ENCODE measurements at regions not wholly inside any gene's neighbourhood (a gene's known extent, or its start where the extent isn't known, plus 50 kb on each side); places are given as distances from the start of the nearest gene placed in this dataset.

DNA sequence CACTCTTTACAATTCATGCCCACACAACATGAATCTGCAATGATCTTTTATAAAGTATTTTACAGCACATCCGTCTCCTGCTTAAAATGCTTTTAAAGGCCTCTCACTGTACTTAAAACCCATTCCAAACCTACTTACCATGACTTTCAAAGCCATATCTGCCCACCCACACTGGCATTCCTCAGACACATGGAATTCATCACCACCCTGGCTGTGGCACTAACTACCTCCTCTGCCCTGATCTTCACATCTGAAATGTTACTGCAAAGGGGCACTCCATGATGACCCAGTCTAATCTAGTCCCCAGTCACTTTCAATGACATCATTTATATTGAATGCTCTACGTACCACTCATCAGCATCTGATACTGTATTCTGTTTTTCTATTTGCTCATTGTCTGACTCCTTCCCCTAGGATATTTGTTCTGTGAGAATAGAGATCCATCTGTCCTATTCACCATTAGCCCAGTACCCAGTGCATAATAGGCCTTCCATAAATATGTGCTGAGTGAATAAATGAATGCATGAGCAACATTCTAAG lies 193.2 kb upstream of the KIF2A start:
- POLR2A ChIA-PET: no interaction called here
- Histone ChIP-seq H3K79me2 (ENCODE audit: insufficient read depth) (no peaks in the 10 kb centered on the region), H4K20me1 (ENCODE audit: insufficient read depth) (no peaks in the 10 kb centered on the region), H3K27ac (ENCODE audit: low read depth in 2 of 2, low read length in 1 of 2) (no peak overlapping the region), H3K9me2 (no peaks in the 10 kb centered on the region), H3K36me3 (replicated peaks in 1 of 2; ENCODE audit: control insufficient read depth in 1 of 2, insufficient read depth in 2 of 2, low read length in 1 of 2) (no peaks in the 10 kb centered on the region), H3K4me2 (0 out of 2 replicates have a peak overlapping the region, but pooled peaks have one; percentile 7), H3K27me3 (ENCODE audit: insufficient read depth) (no peaks in the 10 kb centered on the region), H2AFZ (ENCODE audit: low read depth) (no peak overlapping the region), H3K9me3 (no peaks in the 10 kb centered on the region), H3K4me3 (ENCODE audit: low read depth in 2 of 2, low read length in 1 of 2) (no peak overlapping the region), H3K4me1 (ENCODE audit: control insufficient read depth in 1 of 2, insufficient read depth in 2 of 2, low read depth in 1 of 2, low read length in 1 of 2) (no peaks in the 10 kb centered on the region), H3F3A (replicated peaks; ENCODE audit: insufficient read depth) (peaks cover 3% of the 10 kb centered on the region), H3K9ac (no peak overlapping the region)
- 13% methylated on average over 2 of the region's 2 CpGs for WGBS (ENCODE audit: low lambda C conversion rate)
- CTCF ChIA-PET: no interaction called here
- no peak for DNase-seq
- TF ChIP-seq FOSL2 (IDR thresholded peaks at IDR 0.05; ENCODE audit: borderline replicate concordance, low read depth): no peak
- TF ChIP-seq, protein P1, sequence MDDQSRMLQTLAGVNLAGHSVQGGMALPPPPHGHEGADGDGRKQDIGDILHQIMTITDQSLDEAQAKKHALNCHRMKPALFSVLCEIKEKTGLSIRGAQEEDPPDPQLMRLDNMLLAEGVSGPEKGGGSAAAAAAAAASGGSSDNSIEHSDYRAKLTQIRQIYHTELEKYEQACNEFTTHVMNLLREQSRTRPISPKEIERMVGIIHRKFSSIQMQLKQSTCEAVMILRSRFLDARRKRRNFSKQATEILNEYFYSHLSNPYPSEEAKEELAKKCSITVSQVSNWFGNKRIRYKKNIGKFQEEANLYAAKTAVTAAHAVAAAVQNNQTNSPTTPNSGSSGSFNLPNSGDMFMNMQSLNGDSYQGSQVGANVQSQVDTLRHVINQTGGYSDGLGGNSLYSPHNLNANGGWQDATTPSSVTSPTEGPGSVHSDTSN (IDR thresholded peaks at IDR 0.05): peak; percentile 57
- TF ChIP-seq TEAD4 (IDR thresholded peaks at IDR 0.05; ENCODE audit: borderline replicate concordance, insufficient read depth): 0 out of 2 replicates have a peak, but pooled peaks have one; percentile 29
- peak; percentile 79 for TF ChIP-seq TCF12 (IDR thresholded peaks at IDR 0.05)
- TF ChIP-seq, protein P2, sequence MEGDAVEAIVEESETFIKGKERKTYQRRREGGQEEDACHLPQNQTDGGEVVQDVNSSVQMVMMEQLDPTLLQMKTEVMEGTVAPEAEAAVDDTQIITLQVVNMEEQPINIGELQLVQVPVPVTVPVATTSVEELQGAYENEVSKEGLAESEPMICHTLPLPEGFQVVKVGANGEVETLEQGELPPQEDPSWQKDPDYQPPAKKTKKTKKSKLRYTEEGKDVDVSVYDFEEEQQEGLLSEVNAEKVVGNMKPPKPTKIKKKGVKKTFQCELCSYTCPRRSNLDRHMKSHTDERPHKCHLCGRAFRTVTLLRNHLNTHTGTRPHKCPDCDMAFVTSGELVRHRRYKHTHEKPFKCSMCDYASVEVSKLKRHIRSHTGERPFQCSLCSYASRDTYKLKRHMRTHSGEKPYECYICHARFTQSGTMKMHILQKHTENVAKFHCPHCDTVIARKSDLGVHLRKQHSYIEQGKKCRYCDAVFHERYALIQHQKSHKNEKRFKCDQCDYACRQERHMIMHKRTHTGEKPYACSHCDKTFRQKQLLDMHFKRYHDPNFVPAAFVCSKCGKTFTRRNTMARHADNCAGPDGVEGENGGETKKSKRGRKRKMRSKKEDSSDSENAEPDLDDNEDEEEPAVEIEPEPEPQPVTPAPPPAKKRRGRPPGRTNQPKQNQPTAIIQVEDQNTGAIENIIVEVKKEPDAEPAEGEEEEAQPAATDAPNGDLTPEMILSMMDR (IDR thresholded peaks at IDR 0.05): no peak
- TF ChIP-seq, protein P3, sequence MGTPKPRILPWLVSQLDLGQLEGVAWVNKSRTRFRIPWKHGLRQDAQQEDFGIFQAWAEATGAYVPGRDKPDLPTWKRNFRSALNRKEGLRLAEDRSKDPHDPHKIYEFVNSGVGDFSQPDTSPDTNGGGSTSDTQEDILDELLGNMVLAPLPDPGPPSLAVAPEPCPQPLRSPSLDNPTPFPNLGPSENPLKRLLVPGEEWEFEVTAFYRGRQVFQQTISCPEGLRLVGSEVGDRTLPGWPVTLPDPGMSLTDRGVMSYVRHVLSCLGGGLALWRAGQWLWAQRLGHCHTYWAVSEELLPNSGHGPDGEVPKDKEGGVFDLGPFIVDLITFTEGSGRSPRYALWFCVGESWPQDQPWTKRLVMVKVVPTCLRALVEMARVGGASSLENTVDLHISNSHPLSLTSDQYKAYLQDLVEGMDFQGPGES (IDR thresholded peaks at IDR 0.05; ENCODE audit: low read depth, low read length): no peak
- TF ChIP-seq, protein P4, sequence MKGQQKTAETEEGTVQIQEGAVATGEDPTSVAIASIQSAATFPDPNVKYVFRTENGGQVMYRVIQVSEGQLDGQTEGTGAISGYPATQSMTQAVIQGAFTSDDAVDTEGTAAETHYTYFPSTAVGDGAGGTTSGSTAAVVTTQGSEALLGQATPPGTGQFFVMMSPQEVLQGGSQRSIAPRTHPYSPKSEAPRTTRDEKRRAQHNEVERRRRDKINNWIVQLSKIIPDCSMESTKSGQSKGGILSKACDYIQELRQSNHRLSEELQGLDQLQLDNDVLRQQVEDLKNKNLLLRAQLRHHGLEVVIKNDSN (IDR thresholded peaks at IDR 0.05; ENCODE audit: borderline replicate concordance, low read depth): no peak
- peak in 1 of 2 experiments; percentile 33; a peak in 1 of 4 replicates for TF ChIP-seq EP300 (IDR thresholded peaks at IDR 0.05; ENCODE audit: borderline replicate concordance in 1 of 2, low read depth in 1 of 2, low read length in 1 of 2)
- TF ChIP-seq JUND (IDR thresholded peaks at IDR 0.05): 0 out of 2 replicates have a peak, but pooled peaks have one; percentile 12

DNA sequence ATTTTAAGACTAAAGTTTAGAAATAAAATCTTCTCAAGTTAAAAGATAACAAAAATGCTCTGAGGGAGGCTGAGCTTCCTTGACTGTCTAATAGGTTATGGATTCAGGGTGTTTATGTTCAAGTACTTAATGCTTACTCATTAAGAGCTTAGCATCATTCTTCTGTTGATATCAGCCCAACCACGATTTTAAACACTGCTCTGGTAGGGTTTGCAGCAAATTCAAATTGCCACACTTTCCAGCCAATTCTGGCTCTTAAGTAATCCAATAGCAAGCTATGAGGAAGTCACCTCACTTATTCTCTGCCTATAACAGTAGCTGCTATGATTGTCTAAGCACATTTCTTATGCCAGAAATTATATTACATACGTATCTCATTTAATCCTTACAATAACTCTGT lies 191.0 kb upstream of the KIF2A start:
- H3K9me3 ChIP-seq: no peaks in the 10 kb centered on the region
- H3K9ac ChIP-seq: no peak overlapping the region
- H3K4me1 ChIP-seq (ENCODE audit: control insufficient read depth in 1 of 2, insufficient read depth in 2 of 2, low read depth in 1 of 2, low read length in 1 of 2): no peaks in the 10 kb centered on the region
- H3K79me2 ChIP-seq (ENCODE audit: insufficient read depth): no peaks in the 10 kb centered on the region
- TF ChIP-seq RFX5 (IDR thresholded peaks at IDR 0.05; ENCODE audit: low read length) (no peak), GABPA (IDR thresholded peaks at IDR 0.05; ENCODE audit: low read depth) (no peak), JUND (IDR thresholded peaks at IDR 0.05) (no peak), TEAD4 (IDR thresholded peaks at IDR 0.05; ENCODE audit: borderline replicate concordance, insufficient read depth) (no peak), ELF1 (IDR thresholded peaks at IDR 0.05) (no peak), SMC3 (IDR thresholded peaks at IDR 0.05; ENCODE audit: low read depth, low read length) (no peak), TAF1 (IDR thresholded peaks at IDR 0.05; ENCODE audit: borderline replicate concordance, low read depth, low read length) (no peak), EZH2phosphoT487 (IDR thresholded peaks at IDR 0.05; ENCODE audit: borderline replicate concordance, low read depth) (no peak), FOXJ3 (CRISPR knock-in tag; IDR thresholded peaks at IDR 0.05) (no peak), GATA2 (CRISPR knock-in tag; IDR thresholded peaks at IDR 0.05) (no peak), FOSL2 (IDR thresholded peaks at IDR 0.05; ENCODE audit: borderline replicate concordance, low read depth) (no peak), EP300 (IDR thresholded peaks at IDR 0.05; ENCODE audit: borderline replicate concordance in 1 of 2, low read depth in 1 of 2, low read length in 1 of 2) (no peak), FOXM1 (IDR thresholded peaks at IDR 0.05; ENCODE audit: low read depth) (no peak), CHD2 (IDR thresholded peaks at IDR 0.05; ENCODE audit: low read length, partially characterized antibody) (no peak), NFIC (IDR thresholded peaks at IDR 0.05; ENCODE audit: borderline replicate concordance) (no peak), TCF12 (IDR thresholded peaks at IDR 0.05) (no peak)
- TF ChIP-seq, protein P5, sequence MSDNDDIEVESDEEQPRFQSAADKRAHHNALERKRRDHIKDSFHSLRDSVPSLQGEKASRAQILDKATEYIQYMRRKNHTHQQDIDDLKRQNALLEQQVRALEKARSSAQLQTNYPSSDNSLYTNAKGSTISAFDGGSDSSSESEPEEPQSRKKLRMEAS (IDR thresholded peaks at IDR 0.05; ENCODE audit: low read depth): no peak
- TF ChIP-seq, protein P3 (IDR thresholded peaks at IDR 0.05; ENCODE audit: low read depth, low read length): no peak
- no peak overlapping the region for H2AFZ ChIP-seq (ENCODE audit: low read depth)
- no peak overlapping the region for H3K4me2 ChIP-seq
- no peaks in the 10 kb centered on the region for H3K9me2 ChIP-seq
- H3K27me3 ChIP-seq (ENCODE audit: insufficient read depth): no peaks in the 10 kb centered on the region
- POLR2A ChIA-PET: no interaction called here
- H4K20me1 ChIP-seq (ENCODE audit: insufficient read depth): no peaks in the 10 kb centered on the region
- CTCF ChIA-PET: interaction anchor here (0.9 to 1.4 kb wide), 2 partner anchors 29 to 180 kb away, joined by 3 to 7 read pairs; no protein-coding TSS in a partner anchor
- no peak overlapping the region for H3K4me3 ChIP-seq (ENCODE audit: low read depth in 2 of 2, low read length in 1 of 2)
- no peak overlapping the region for H3K27ac ChIP-seq (ENCODE audit: low read depth in 2 of 2, low read length in 1 of 2)
- 24% methylated on average over 2 of the region's 2 CpGs for WGBS (ENCODE audit: low lambda C conversion rate)
- DNase-seq: no peak
- peaks cover 3% of the 10 kb centered on the region for H3F3A ChIP-seq (replicated peaks; ENCODE audit: insufficient read depth)
- H3K36me3 ChIP-seq (replicated peaks in 1 of 2; ENCODE audit: control insufficient read depth in 1 of 2, insufficient read depth in 2 of 2, low read length in 1 of 2): no peaks in the 10 kb centered on the region
